Liver (tissue), 3 donors: ENCODE measurements at regions not wholly inside any gene's neighbourhood (a gene's known extent, or its start where the extent isn't known, plus 50 kb on each side); places are given as distances from the start of the nearest gene placed in this dataset.

Experiments used
- CTCF ChIP-seq: fragments of 150-350 bp; IDR thresholded peaks from 2 replicates; pipeline ENCODE4 v1.5.1; 2017; ENCODE audit warnings: improper control_type of control experiment, low read depth, low read length; ENCODE audit not compliant: missing input control
- JUND ChIP-seq, 2 donors: IDR thresholded peaks; 2 replicates each; pipeline ENCODE4 v1.6.1; 2016; ENCODE audit warnings: antibody characterized with exemption in 2 of 2
- TAF1 ChIP-seq: conservative IDR thresholded peaks from 2 replicates; pipeline ENCODE4 v1.6.1; 2016; ENCODE audit warnings: antibody characterized with exemption, mild to moderate bottlenecking
- YY1 ChIP-seq: IDR thresholded peaks from 2 replicates; pipeline ENCODE4 v1.6.1; 2016; ENCODE audit warnings: antibody characterized with exemption, mild to moderate bottlenecking
- donor health status: healthy.
- donor health status: healthy.

- TF ChIP-seq JUND (IDR thresholded peaks at IDR 0.05), result no peak
- TF ChIP-seq CTCF, result no peak
- no peak for TF ChIP-seq TAF1
- no peak for TF ChIP-seq YY1
Observed at GRCh38 chr4:20393486-20394100, 141.9 kb downstream of the SLIT2 start.
